Transverse colon (tissue), 4 donors: ENCODE measurements at regions not wholly inside any gene's neighbourhood (a gene's known extent, or its start where the extent isn't known, plus 50 kb on each side); places are given as distances from the start of the nearest gene placed in this dataset.

Experiments
- DNase-seq: peaks from one replicate; pipeline ENCODE4 v3.0.0-alpha.2; 2019
- H3K27ac ChIP-seq, 4 donors: fragments of 200-600 bp; sonication (generic); 2 replicates each; pipeline ENCODE4 v1.5.1; 2016 to 2018; ENCODE audit warnings: inconsistent platforms in 4 of 4
- H3K27me3 ChIP-seq: fragments of 200-600 bp; sonication (generic); 2 replicates; pipeline ENCODE4 v1.5.1; 2017; ENCODE audit warnings: inconsistent platforms
- H3K36me3 ChIP-seq, 4 donors: fragments of 200-600 bp; sonication (generic); 2 replicates each; pipeline ENCODE4 v1.5.1; 2017 to 2019; ENCODE audit warnings: inconsistent platforms in 4 of 4
- H3K4me1 ChIP-seq, 4 donors: fragments of 200-600 bp; sonication (generic); 2 replicates each; pipeline ENCODE4 v1.5.1; 2017 to 2020; ENCODE audit warnings: inconsistent platforms in 4 of 4
- H3K4me3 ChIP-seq, 4 donors: fragments of 200-600 bp; sonication (generic); 1 replicate in 1 of 4; 2 replicates in 3 of 4; pipeline versions ENCODE4 v1.5.1 to v1.6.1; 2017 to 2019; ENCODE audit warnings: inconsistent platforms in 4 of 4
- H3K9me3 ChIP-seq, 2 donors: fragments of 200-600 bp; sonication (generic); 2 replicates each; pipeline ENCODE4 v1.5.1; 2017 to 2019; ENCODE audit warnings: inconsistent platforms in 2 of 2
- EP300 ChIP-seq: sonication (generic); formaldehyde crosslinking; IDR thresholded peaks from one replicate; pipeline ENCODE4 v1.6.1; 2017; ENCODE audit warnings: antibody characterized with exemption, low read depth
- POLR2A ChIP-seq: fragments of 450-650 bp; IDR thresholded peaks from one replicate; pipeline ENCODE4 v1.6.1; 2016; ENCODE audit warnings: antibody characterized with exemption, mild to moderate bottlenecking, moderate library complexity
- POLR2AphosphoS5 ChIP-seq, 3 donors: sonication (generic); formaldehyde crosslinking; IDR thresholded peaks; one replicate each; pipeline ENCODE4 v1.6.1; 2016; ENCODE audit warnings: antibody characterized with exemption in 3 of 3
- WGBS, 2 donors: methylation state at CpG; one replicate each; pipeline ENCODE4 v1.1.5; 2018; ENCODE audit warnings: low coverage in 1 of 2; 5-methylcytosine and 5-hydroxymethylcytosine counted together
- in situ Hi-C, 4 donors: fragments of 200-750 bp; cut with MboI; loops; one replicate each; pipeline versions ENCODE4 v1.15.0 to v1.15.1; 2017; ENCODE audit warnings: low sequenced_read_pairs in 3 of 4, low pct_ligation_motif_present in 1 of 4, low pct_unique_long_range_greater_than_20kb in 1 of 4
- intact Hi-C: fragments of 100-400 bp; cut with DNase I; formaldehyde crosslinking; loops from one replicate; pipeline ENCODE4 v1.15.1; 2023; ENCODE audit warnings: low total_unique reads
- TF ChIP-seq, protein P1 (sequence below), 5 experiments: fragments of 200-600 bp in 3 of 5; fragments of 450-650 bp in 2 of 5; sonication (generic) in 3 of 5; IDR thresholded peaks; 1 replicate in 2 of 5; 2 replicates in 3 of 5; pipeline ENCODE4 v1.5.1; 2016 to 2017; ENCODE audit warnings: antibody characterized with exemption in 5 of 5, inconsistent platforms in 3 of 5, mild to moderate bottlenecking in 2 of 5, moderate library complexity in 1 of 5

DNA sequence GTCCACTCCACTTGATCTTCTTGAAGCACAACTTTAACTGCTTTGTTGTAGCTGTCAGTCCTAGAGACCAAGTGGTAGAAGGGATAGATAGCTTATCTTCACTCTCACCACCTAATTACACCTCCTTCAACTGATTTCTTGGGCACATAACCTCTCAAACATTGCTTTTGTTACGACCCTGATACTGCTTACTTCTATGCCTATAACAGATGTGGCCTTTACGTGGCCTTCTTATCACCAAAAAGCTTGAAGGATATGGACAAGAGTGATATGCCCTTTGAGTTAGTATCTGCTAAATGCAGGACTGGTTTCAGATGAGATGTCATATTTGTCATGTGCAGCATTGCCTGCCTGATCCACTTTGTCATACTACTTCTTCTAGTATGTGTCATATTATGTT is 847.2 kb downstream of the TDRD15 start:
- no peak for TF ChIP-seq POLR2A
- TF ChIP-seq, protein P1, sequence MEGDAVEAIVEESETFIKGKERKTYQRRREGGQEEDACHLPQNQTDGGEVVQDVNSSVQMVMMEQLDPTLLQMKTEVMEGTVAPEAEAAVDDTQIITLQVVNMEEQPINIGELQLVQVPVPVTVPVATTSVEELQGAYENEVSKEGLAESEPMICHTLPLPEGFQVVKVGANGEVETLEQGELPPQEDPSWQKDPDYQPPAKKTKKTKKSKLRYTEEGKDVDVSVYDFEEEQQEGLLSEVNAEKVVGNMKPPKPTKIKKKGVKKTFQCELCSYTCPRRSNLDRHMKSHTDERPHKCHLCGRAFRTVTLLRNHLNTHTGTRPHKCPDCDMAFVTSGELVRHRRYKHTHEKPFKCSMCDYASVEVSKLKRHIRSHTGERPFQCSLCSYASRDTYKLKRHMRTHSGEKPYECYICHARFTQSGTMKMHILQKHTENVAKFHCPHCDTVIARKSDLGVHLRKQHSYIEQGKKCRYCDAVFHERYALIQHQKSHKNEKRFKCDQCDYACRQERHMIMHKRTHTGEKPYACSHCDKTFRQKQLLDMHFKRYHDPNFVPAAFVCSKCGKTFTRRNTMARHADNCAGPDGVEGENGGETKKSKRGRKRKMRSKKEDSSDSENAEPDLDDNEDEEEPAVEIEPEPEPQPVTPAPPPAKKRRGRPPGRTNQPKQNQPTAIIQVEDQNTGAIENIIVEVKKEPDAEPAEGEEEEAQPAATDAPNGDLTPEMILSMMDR (IDR thresholded peaks at IDR 0.05), result no peak
- Histone ChIP-seq H3K36me3 (no peaks in the 10 kb centered on the region), H3K9me3 (no peaks in the 10 kb centered on the region), H3K27me3 (no peaks in the 10 kb centered on the region), H3K4me3 (no peak overlapping the region), H3K27ac (no peak overlapping the region), H3K4me1 (no peaks in the 10 kb centered on the region)
- WGBS, 2 donors, result 54 to 63% methylated on average over 2 of the region's 2 CpGs
- DNase-seq, result no peak
- in situ Hi-C loops (no loop called here), intact Hi-C loops (no loop called here)

DNA sequence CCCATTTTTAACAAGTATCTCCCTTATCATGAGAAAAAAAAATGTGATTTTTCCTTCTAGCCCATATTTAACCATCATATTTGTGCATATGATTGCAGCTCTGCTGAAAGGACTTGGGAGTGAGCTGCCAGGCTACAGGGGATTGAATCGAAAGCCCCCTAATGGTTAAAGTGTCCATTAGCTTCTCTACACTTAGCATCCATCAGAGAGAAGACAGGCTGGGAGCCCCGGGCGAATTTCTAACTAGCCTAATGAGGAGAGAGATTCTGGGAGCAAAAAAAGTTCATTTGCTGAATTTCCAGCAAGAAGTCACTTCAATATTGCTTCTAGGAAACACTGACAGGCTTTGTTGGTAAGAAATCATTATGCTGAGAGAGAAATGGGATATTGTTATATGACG is 848.8 kb downstream of the TDRD15 start:
- no peak for TF ChIP-seq POLR2AphosphoS5 (IDR thresholded peaks at IDR 0.05)
- TF ChIP-seq, protein P1 (IDR thresholded peaks at IDR 0.05), result no peak
- TF ChIP-seq EP300, result no peak
- Histone ChIP-seq H3K4me3 (no peak overlapping the region), H3K27me3 (no peaks in the 10 kb centered on the region), H3K9me3 (no peaks in the 10 kb centered on the region), H3K36me3 (no peaks in the 10 kb centered on the region), H3K4me1 (no peaks in the 10 kb centered on the region), H3K27ac (no peak overlapping the region)
- 60 to 66% methylated on average over 3 to 4 of the region's 4 CpGs for WGBS, 2 donors
- intact Hi-C loops (no loop called here), in situ Hi-C loops (no loop called here)
- DNase-seq, result no peak

DNA sequence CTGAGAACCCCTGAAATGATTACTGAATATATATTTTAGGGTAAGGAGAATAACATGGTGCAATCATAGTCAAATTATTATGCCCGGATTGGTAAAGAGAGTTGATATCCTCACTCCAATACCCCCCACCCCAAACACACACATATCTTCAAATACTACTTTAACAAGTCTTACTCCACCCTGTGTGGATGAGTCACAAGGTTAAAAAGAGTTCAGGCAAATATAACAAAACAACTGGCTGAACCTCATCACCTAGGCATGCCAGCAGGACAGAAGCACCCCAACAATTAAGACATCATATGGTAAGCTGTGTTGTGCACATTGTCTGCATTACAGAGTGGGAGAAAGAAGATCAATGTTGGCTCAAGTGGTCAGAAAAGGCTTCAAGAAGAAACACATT is 857.4 kb downstream of the TDRD15 start:
- intact Hi-C loops, result no loop called here
- no peak for DNase-seq
- 87 to 88% methylated on average over 1 of the region's 1 CpG for WGBS, 2 donors

DNA sequence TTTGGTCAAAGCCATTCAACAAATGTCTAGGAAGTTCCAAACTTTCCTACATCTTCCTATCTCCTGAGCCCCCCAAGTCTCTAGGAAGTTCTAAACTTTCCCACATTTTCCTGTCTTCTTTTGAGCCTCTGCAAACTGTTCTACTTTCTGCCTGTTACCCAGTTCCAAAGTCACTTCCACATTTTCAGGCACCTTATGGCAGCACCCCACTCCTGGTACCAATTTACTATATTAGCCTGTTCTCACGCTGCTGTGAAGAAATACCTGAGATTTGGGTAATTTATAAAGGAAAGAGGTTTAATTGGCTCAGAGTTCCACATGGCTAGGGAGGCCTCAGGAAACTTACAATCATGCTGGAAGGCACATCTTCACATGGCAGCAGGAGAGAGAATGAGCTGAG is 869.2 kb downstream of the TDRD15 start:
- WGBS, 2 donors, result 77 to 83% methylated on average over 1 of the region's 1 CpG
- no peak overlapping the region for H3K4me3 ChIP-seq
- intact Hi-C loops, result no loop called here
- DNase-seq, result no peak
- TF ChIP-seq POLR2AphosphoS5 (IDR thresholded peaks at IDR 0.05) (no peak), EP300 (no peak), POLR2A (no peak)
- TF ChIP-seq, protein P1 (IDR thresholded peaks at IDR 0.05), result no peak
- no peak overlapping the region for H3K27ac ChIP-seq
- H3K27me3 ChIP-seq, result no peaks in the 10 kb centered on the region
- in situ Hi-C loops, result no loop called here
- H3K9me3 ChIP-seq, result peaks cover 16 to 17% of the 10 kb centered on the region in 2 donors
- no peaks in the 10 kb centered on the region for H3K4me1 ChIP-seq
- no peaks in the 10 kb centered on the region for H3K36me3 ChIP-seq

More for the DNA sequence above, 857.4 kb downstream of the TDRD15 start:
- Histone ChIP-seq H3K27me3 (no peaks in the 10 kb centered on the region), H3K4me3 (no peak overlapping the region), H3K27ac (no peak overlapping the region), H3K9me3 (no peaks in the 10 kb centered on the region), H3K4me1 (no peaks in the 10 kb centered on the region), H3K36me3 (no peaks in the 10 kb centered on the region)
- in situ Hi-C loops, result no loop called here
- TF ChIP-seq POLR2A, result no peak
- no peak for TF ChIP-seq POLR2AphosphoS5 (IDR thresholded peaks at IDR 0.05)

DNA sequence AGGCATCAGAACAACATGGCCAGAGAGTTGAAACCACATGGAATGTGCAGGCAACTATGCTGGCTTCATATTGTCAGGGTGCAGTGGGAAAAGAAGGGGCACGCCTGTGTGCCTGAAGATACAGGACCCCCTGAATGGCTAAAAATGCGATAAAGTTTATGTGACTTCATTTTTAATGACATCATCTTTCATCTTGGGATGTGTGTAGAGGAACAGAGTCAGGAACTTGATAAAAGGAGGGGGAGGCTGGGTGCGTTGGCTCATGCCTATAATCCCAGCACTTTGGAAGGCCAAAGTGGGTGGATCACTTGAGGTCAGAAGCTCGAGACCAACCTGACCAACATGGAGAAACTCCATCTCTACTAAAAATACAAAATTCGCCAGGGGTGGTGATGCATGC is 872.6 kb downstream of the TDRD15 start:
- intact Hi-C loops, result no loop called here
- H3K36me3 ChIP-seq, result no peaks in the 10 kb centered on the region
- in situ Hi-C loops, result no loop called here
- H3K4me3 ChIP-seq, result no peak overlapping the region
- H3K9me3 ChIP-seq, result peaks cover 16 to 17% of the 10 kb centered on the region in 2 donors
- 78 to 96% methylated on average over 3 to 5 of the region's 5 CpGs for WGBS, 2 donors
- DNase-seq, result no peak
- H3K27me3 ChIP-seq, result no peaks in the 10 kb centered on the region
- TF ChIP-seq POLR2AphosphoS5 (IDR thresholded peaks at IDR 0.05) (no peak), EP300 (no peak), POLR2A (no peak)
- TF ChIP-seq, protein P1 (IDR thresholded peaks at IDR 0.05), result no peak
- no peaks in the 10 kb centered on the region for H3K4me1 ChIP-seq
- H3K27ac ChIP-seq, result no peak overlapping the region
